SJCRH30 (cell line): ENCODE measurements at regions not wholly inside any gene's neighbourhood (a gene's known extent, or its start where the extent isn't known, plus 50 kb on each side); places are given as distances from the start of the nearest gene placed in this dataset.

ENCODE experiments used
- DNase-seq, 2 experiments: peaks; one replicate each; pipeline ENCODE4 v3.0.0-alpha.2; 2015 to 2020
- H3K27ac ChIP-seq: fragments of 250-450 bp; sonication (Bioruptor Pico); 2 replicates; pipeline ENCODE4 v1.5.1; 2020; ENCODE audit warnings: mild to moderate bottlenecking, moderate library complexity
- H3K27me3 ChIP-seq: fragments of 250-450 bp; sonication (Bioruptor Pico); 2 replicates; pipeline ENCODE4 v1.5.1; 2020; ENCODE audit warnings: mild to moderate bottlenecking, moderate library complexity
- H3K36me3 ChIP-seq: fragments of 250-450 bp; sonication (Bioruptor Pico); 2 replicates; pipeline ENCODE4 v1.5.1; 2020; ENCODE audit warnings: mild to moderate bottlenecking, moderate library complexity
- H3K4me1 ChIP-seq: fragments of 250-450 bp; sonication (Bioruptor Pico); 2 replicates; pipeline ENCODE4 v1.5.1; 2020; ENCODE audit warnings: mild to moderate bottlenecking, moderate library complexity
- H3K4me3 ChIP-seq: fragments of 250-450 bp; sonication (Bioruptor Pico); 2 replicates; pipeline ENCODE4 v1.5.1; 2020; ENCODE audit warnings: mild to moderate bottlenecking, moderate library complexity
- H3K9me3 ChIP-seq: fragments of 250-450 bp; sonication (Bioruptor Pico); replicated peaks from 2 replicates; pipeline ENCODE4 v1.5.1; 2020; ENCODE audit warnings: mild to moderate bottlenecking, moderate library complexity

DNA sequence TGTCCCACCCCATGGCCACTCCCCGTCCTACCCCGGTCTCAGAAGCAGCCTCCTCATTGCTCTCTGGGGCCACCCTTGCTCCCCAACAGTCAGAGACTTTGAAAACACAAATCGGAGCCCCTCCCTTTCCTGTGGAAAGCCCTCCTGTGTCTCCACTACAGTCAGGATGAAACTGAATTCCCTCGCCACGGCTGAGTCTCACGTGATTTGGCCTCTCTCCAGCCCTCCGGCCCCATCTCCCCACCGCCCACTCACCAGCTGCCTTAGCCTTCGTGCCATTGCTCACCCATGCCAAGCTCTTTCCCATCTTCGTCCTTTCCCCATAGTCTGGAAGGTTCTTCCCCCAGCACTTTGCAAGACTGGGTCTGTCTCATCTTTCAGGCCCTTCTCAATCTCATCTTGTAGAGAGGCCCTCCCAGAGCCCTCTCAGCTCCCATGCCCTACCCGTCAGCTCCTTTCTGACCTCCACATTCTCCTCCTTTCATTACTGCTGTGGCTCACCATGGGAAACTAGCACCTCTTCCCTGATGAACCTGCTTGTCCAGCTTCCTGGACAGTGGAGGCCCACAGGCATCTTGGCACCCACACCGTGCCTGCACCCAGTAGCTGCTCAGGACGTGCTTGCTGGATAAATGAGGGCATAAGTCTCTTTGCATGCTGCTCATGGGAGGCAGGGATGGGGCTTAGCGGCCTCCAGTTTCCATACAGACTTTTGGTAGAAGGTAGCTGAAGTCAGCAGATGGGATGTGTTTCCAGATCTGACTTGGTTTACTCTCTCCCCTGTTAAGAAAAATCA lies 126.4 kb upstream of the COL5A1 start:
- DNase-seq: peak in 1 of 2 experiments; percentile 41
- H3K9me3 ChIP-seq: peaks cover 7% of the 10 kb centered on the region; the same call in 1 of the 2 replicates
- no peak overlapping the region for H3K27ac ChIP-seq
- peaks cover 6% of the 10 kb centered on the region; the same call in 1 of the 2 replicates for H3K27me3 ChIP-seq
- no peaks in the 10 kb centered on the region for H3K4me1 ChIP-seq
- no peaks in the 10 kb centered on the region for H3K36me3 ChIP-seq
- H3K4me3 ChIP-seq: no peak overlapping the region

DNA sequence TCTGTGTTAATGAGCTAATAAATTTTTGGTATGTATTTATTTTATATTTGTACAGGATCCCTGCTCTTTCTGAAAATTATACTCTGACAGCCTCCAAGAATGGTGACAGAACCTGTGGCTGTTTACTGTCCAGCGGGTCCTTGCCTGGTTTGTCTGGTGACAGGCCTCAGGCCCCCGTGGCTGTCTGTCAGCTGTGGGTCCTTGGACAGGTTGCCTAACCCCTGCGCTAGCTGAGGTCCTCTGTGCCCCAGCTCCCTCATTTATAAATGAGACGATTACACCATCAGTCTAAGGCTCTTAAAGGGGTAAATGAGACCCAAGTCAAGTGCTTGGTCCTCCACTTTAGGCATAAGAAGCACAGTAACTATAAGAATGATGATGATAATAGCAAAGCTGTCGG lies 125.1 kb upstream of the COL5A1 start:
- no peaks in the 10 kb centered on the region for H3K36me3 ChIP-seq
- DNase-seq: no peak

DNA sequence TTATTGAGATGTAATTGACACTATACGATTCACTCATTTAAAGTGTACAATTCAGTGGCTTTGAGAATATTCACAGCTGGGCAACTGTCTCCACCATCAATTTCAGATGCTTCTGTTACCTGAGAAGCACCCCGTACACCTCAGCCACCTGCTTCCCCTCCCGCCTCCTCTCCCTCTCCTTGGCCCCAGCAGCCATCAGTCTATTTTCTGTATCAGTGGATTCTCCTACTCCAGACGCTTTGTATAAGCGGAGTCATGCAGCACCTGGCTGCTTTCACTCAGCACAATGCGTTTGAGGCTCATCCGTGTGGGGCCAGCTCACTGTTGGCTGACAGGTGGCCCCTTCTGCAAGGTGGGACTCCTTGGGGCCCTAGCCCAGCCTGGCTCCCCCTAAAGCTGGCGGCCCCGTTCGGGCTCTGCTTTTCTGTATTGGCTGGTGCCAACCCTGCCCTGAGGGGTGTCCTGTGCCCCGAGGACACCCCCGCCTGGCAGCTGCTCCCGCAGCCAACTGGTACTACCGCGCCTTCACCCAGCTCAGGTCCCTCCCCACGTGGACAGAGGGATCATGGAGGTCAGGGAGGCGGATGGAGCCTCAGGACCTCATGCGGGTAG lies 124.4 kb upstream of the COL5A1 start:
- Histone ChIP-seq H3K27ac (no peak overlapping the region), H3K36me3 (no peaks in the 10 kb centered on the region), H3K4me1 (no peaks in the 10 kb centered on the region), H3K27me3 (peaks cover 6% of the 10 kb centered on the region; the same call in 1 of the 2 replicates), H3K4me3 (no peak overlapping the region), H3K9me3 (peaks cover 7% of the 10 kb centered on the region; the same call in 1 of the 2 replicates)
- DNase-seq: no peak

More for the DNA sequence above, 125.1 kb upstream of the COL5A1 start:
- no peaks in the 10 kb centered on the region for H3K4me1 ChIP-seq
- no peak overlapping the region for H3K27ac ChIP-seq
- H3K9me3 ChIP-seq: peaks cover 7% of the 10 kb centered on the region; the same call in 1 of the 2 replicates
- peaks cover 6% of the 10 kb centered on the region; the same call in 1 of the 2 replicates for H3K27me3 ChIP-seq
- H3K4me3 ChIP-seq: no peak overlapping the region

DNA sequence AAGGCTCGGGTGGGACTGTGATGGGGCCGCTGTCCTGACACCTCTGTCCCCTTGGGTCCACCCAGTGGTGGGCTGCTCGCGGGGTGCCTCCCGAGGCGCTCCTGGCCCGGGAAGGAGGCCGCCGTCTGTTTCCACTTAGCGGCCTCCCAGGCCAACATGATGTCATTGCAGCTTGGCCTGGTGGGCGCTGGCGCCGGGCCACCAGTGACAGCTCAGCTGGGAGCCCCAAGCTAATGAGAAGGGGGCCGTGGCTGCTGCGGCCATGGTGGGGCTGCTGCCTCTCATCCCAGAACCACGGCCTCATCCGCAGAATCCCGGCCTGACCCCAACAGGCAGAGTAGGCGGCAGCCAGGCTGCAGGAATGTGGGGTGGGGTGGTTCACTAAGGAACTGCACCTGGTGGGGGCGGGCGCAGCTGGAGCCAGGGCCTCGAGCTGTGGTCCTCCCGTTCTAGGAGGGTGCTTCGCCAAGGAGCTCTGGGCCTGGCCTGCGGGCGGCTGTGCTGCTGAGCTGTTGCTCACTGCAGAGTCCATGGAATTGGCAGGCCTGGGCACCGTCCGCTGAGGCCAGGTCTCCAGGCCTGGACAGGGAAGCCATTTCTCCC lies 123.5 kb upstream of the COL5A1 start:
- no peak for DNase-seq
- no peaks in the 10 kb centered on the region for H3K36me3 ChIP-seq
- H3K27ac ChIP-seq: no peak overlapping the region
- peaks cover 6% of the 10 kb centered on the region; the same call in 1 of the 2 replicates for H3K27me3 ChIP-seq
- no peaks in the 10 kb centered on the region for H3K4me1 ChIP-seq
- H3K9me3 ChIP-seq: peaks cover 7% of the 10 kb centered on the region; the same call in 1 of the 2 replicates
- H3K4me3 ChIP-seq: no peak overlapping the region

DNA sequence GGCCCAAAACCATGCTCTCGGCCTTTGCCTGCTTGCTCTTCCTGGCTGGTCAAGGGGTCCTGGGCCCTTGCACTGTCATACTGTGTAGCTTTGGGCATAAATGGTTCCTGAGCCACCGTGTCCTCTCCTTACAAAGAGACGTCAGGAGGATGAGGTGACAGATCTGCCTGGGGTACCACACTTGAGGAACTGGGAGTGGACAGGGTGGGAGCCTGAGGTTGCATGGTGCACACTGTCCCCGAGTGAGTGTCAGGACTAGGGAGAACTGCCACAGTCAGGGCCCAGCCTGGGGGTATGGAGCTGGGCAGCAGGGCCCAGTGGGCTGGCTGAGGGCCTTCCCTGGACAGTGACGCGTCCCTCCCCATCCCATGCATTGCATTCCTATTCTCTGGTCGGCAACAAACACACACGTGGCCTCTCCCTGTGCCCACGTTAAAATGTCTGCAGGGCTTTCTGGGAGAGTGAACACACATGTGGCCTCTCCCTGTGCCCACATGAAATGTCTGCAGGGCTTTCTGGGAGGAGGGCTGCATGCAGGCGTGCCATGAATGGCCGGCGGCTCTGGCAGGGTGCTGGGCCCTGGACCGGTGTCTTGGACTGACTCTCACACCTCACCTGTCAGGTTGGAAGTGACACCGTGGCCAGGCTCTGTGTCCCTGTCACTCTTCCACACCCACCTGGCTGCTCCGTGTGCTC lies 122.1 kb upstream of the COL5A1 start:
- H3K4me3 ChIP-seq: no peak overlapping the region
- no peaks in the 10 kb centered on the region; the same call in 1 of the 2 replicates for H3K9me3 ChIP-seq
- H3K36me3 ChIP-seq: no peaks in the 10 kb centered on the region
- H3K27ac ChIP-seq: no peak overlapping the region
- no peaks in the 10 kb centered on the region for H3K4me1 ChIP-seq
- DNase-seq: no peak
- peaks cover 6% of the 10 kb centered on the region; the same call in 1 of the 2 replicates for H3K27me3 ChIP-seq

DNA sequence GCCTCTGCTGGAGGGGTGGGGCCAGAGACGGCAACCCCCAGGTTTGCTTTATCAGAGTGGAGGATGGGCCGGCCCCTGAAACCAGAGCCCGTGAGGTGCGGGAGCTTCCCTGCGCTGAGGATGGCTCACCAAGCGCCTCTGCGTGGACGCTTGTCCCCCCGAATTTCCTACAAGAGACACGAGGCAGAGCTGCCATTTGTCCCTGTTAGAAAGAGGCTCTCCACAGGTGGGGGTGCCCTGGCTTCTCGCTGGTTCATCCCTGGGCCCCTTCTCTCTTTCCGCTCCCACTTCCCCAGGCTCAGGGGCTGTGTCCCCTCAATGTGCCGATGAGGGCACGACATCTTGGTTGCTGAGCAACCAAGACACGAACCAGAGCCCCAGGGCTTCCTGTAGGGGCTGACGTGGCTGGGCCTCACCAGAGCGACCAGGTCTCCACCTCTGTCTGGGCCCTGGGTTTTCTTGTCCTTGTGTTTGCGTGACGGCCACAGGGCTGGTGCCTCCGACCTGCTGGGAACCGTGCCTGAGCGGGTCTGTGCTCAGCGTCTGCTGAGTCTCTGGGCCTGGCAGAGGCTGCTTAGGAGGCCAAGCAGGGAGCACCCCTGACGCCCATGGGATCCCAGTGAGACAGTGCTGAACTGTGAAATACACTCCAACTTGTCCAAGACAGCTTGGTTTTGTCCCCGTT lies 119.6 kb upstream of the COL5A1 start:
- no peak for DNase-seq
- no peaks in the 10 kb centered on the region for H3K4me1 ChIP-seq
- H3K9me3 ChIP-seq: no peaks in the 10 kb centered on the region; the same call in 1 of the 2 replicates
- no peak overlapping the region for H3K4me3 ChIP-seq
- H3K27me3 ChIP-seq: peaks cover 5% of the 10 kb centered on the region; the same call in 1 of the 2 replicates
- no peaks in the 10 kb centered on the region for H3K36me3 ChIP-seq
- no peak overlapping the region for H3K27ac ChIP-seq

DNA sequence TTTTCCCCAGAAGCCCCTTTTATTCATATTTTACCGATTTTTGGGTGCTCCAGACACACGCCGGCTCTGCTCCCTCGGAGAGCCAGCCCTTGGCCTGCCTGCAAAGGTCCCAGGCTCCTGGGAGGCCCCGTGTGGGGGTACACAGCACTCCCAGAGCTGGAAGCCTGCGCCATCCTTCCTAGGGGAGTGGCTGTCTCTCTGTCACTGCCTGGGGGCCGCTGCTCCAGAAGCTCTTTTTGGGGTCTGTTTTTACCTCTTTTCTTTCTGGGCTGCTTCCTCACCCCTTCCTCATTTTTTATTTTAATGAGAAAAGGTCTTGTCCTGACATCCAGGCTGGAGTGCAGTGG lies 119.1 kb upstream of the COL5A1 start:
- H3K36me3 ChIP-seq: no peaks in the 10 kb centered on the region
- H3K27ac ChIP-seq: no peak overlapping the region
- DNase-seq: no peak
- H3K4me1 ChIP-seq: no peaks in the 10 kb centered on the region
- peaks cover 5% of the 10 kb centered on the region; the same call in 1 of the 2 replicates for H3K27me3 ChIP-seq
- H3K9me3 ChIP-seq: no peaks in the 10 kb centered on the region; the same call in 1 of the 2 replicates
- H3K4me3 ChIP-seq: no peak overlapping the region

DNA sequence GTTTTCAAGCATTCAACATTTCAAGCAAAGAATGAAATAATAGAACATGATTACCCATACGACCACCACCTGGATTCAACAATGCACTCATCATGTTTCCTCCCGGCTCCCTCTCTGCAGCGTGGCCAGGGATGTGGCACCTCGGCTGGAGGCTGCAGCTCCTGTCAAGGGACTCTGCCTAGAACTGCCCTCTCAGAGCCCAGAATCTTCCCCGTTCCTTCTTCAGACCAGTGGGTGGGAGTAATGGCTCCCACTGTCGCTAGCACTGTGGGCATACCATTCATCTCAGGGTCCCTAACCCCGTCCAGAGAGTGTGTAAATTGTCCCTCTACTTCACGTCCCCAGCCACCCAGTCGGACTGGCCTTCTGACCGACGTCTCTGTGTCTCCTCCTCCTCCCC lies 118.6 kb upstream of the COL5A1 start:
- H3K9me3 ChIP-seq: no peaks in the 10 kb centered on the region; the same call in 1 of the 2 replicates
- H3K4me1 ChIP-seq: no peaks in the 10 kb centered on the region
- DNase-seq: no peak
- H3K27me3 ChIP-seq: peaks cover 5% of the 10 kb centered on the region; the same call in 1 of the 2 replicates
- no peak overlapping the region for H3K27ac ChIP-seq
- no peaks in the 10 kb centered on the region for H3K36me3 ChIP-seq
- H3K4me3 ChIP-seq: no peak overlapping the region

DNA sequence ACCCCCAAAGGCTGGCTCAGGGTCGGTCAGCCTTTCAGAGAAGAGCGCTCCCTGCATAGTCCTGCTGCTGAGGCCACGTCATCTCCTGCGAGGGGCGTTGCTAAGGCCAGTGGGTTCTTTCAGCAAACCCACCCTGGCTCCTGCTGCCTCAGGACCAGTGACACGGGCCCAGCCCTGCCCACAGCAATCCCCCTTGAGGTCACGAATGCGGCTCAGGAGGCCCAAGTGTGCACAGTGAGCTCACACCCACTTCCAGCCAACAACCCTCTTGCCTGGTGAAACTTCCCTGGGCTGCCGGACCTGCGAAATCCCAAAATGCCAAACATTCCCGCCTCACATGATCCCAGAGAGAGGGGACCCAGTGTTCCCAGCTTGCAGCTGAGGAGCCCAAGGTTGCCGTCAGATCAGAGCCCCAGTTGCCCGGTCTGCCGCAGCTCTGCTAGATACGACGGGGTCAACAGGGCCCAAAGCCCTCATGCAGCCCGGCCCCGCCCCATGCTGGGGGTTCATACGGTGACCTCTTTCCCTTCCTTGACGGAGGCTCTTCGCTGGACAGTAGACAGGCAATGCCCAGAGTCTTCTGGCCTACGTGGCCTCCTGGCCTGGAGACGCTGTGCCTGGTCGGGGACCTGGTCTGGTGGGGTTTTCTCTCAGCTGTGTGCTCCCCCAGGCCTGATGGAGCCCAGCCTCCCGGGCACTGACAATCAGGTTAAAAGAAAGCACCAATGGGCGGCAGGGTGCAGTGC lies 116.4 kb upstream of the COL5A1 start:
- H3K4me3 ChIP-seq: no peak overlapping the region
- no peaks in the 10 kb centered on the region for H3K36me3 ChIP-seq
- peaks cover 5% of the 10 kb centered on the region; the same call in 1 of the 2 replicates for H3K27me3 ChIP-seq
- H3K27ac ChIP-seq: no peak overlapping the region
- H3K9me3 ChIP-seq: peaks cover 3% of the 10 kb centered on the region; the same call in 1 of the 2 replicates
- no peak for DNase-seq
- no peaks in the 10 kb centered on the region for H3K4me1 ChIP-seq

DNA sequence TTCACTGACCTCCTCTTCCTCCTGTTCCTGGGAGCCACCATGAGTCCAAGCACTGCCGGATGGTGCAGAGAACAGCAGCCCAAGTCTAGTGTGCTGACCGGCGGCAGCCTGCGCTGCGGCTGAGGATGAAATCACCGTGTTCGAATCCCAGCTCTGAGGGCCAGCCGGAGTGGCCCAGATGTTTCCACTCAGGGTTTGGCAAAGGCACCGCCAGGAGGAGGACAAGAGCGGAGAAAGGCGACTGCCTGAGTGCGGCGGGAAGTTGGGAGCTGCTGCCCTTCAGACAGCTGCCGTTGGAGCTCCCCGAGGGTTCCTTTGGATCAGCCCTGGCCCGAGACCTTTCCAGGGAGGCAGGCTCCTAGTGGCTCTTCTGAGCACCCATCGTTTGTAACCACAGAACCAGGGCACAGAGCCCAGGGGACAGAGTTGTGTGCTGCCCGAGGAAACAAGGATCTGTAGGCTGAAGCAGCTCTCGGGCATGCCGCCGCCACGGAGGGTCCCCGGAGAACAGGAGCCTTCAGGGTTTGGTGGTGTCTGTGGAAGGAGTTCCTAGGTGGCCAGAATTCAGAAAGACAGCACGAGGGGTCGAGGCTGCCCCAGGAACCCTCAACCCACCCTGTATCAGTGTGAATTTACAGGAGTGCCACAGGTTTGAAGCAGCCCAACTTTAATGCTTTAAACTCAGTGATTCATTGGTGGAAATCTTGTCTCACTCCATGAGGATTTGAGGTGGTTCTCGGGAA lies 115.6 kb upstream of the COL5A1 start:
- H3K9me3 ChIP-seq: peaks cover 9% of the 10 kb centered on the region; the same call in 1 of the 2 replicates
- H3K36me3 ChIP-seq: no peaks in the 10 kb centered on the region
- H3K4me3 ChIP-seq: no peak overlapping the region
- H3K27me3 ChIP-seq: peaks cover 5% of the 10 kb centered on the region; the same call in 1 of the 2 replicates
- no peak for DNase-seq
- no peak overlapping the region for H3K27ac ChIP-seq
- H3K4me1 ChIP-seq: no peaks in the 10 kb centered on the region

DNA sequence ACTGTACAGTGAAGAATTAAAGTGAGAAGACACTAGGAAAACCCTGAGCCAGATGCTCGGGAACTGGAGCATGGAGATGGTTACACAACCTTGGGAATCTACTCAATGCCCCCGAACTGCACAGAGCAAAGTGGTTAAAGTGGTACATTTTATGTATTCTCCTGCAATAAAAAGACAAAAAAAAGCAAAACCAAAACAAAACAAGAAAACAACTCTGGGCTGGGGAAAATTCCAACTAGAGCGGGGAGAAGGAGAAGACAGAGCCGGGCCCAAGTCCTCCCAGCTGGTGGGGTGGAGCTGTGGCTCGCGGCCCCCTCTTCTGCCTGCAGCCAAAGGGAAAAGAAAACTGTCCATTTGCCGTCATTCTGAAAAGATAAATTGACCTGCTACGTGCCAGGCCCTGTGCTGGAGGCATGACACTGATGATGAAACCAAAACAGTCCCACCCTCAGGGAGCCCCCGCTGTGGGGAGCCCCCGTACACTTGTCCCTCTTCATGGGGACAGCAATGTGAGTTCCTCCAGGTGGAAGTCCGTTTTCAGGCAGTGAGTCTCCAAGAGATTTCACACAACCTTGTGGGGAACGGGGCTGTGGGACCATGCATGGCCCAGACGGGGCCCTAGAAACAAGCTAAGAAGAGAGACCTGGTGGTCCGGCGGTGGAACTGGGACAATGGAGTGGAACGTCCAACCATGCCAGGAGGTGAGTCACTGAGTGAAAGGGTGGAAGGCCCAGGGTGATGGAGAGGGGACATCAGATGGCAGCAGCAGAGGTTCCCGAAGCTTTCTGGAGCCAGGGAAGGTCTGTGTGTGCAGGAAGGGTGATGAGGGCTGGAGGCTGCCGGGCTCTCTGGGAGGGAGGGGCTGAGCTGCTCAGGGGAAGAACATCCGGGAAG lies 114.8 kb upstream of the COL5A1 start:
- Histone ChIP-seq H3K4me3 (no peak overlapping the region), H3K27me3 (peaks cover 5% of the 10 kb centered on the region; the same call in 1 of the 2 replicates), H3K9me3 (peaks cover 11% of the 10 kb centered on the region; the same call in 1 of the 2 replicates), H3K4me1 (no peaks in the 10 kb centered on the region), H3K36me3 (no peaks in the 10 kb centered on the region), H3K27ac (no peak overlapping the region)
- no peak for DNase-seq

DNA sequence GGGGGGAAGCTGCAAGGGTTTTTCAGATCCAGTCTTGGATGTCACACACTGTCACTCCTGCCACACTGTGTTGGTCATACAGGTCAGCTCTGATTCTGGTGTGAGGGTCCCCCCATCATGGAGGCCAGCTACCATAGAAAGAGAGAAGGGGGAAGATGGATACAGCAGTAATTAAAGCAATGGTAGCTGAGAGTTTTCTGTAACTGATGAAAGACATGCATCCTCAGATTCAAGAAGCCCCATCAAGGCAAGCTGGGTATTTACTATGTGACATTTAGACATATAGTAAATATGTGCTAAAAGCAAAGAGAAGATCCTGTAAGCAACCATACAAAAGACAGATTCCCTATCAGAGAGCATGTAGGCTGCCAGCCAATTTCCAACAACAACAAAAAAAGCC lies 110.9 kb upstream of the COL5A1 start:
- peaks cover under 1% of the 10 kb centered on the region; the same call in 1 of the 2 replicates for H3K27me3 ChIP-seq
- peaks cover 17% of the 10 kb centered on the region for H3K4me1 ChIP-seq
- no peak for DNase-seq
- H3K27ac ChIP-seq: no peak overlapping the region
- no peak overlapping the region for H3K4me3 ChIP-seq
- no peaks in the 10 kb centered on the region for H3K36me3 ChIP-seq
- peaks cover 11% of the 10 kb centered on the region; the same call in 1 of the 2 replicates for H3K9me3 ChIP-seq
